Liver (tissue), 8 donors: ENCODE measurements at regions not wholly inside any gene's neighbourhood (a gene's known extent, or its start where the extent isn't known, plus 50 kb on each side); places are given as distances from the start of the nearest gene placed in this dataset.

Experiments used
- DNase-seq: peaks from one replicate; pipeline ENCODE4 v3.0.0-alpha.2; 2017; ENCODE audit warnings: low spot score
- H3K27ac ChIP-seq, 2 donors: one replicate each; pipeline ENCODE4 v1.7.0; 2013; ENCODE audit warnings: inconsistent platforms in 2 of 2, low read length in 2 of 2, control low read depth in 1 of 2, low read depth in 1 of 2, mild to moderate bottlenecking in 1 of 2
- H3K27me3 ChIP-seq, 4 donors: one replicate each; pipeline versions ENCODE4 v1.6.1 to v1.7.0; 2013; ENCODE audit warnings: low read length in 3 of 4, inconsistent platforms in 1 of 4, mild to moderate bottlenecking in 1 of 4, moderate library complexity in 1 of 4; ENCODE audit not compliant: control insufficient read depth in 4 of 4, insufficient read depth in 4 of 4
- H3K36me3 ChIP-seq, 4 donors: one replicate each; pipeline versions ENCODE4 v1.6.1 to v1.7.0; 2013; ENCODE audit warnings: low read length in 3 of 4, mild to moderate bottlenecking in 3 of 4, low read depth in 1 of 4, moderate library complexity in 1 of 4; ENCODE audit not compliant: control insufficient read depth in 4 of 4, insufficient read depth in 3 of 4
- H3K4me1 ChIP-seq, 4 donors: one replicate each; pipeline versions ENCODE4 v1.6.1 to v1.7.0; 2013; ENCODE audit warnings: low read length in 3 of 4, mild to moderate bottlenecking in 3 of 4, moderate library complexity in 1 of 4; ENCODE audit not compliant: control insufficient read depth in 4 of 4, insufficient read depth in 4 of 4
- H3K4me3 ChIP-seq, 3 donors: one replicate each; pipeline versions ENCODE4 v1.6.1 to v1.7.0; 2013; ENCODE audit warnings: low read length in 3 of 3, control low read depth in 1 of 3, low read depth in 1 of 3, mild to moderate bottlenecking in 1 of 3
- H3K9ac ChIP-seq, 2 donors: one replicate each; pipeline ENCODE4 v1.7.0; 2013; ENCODE audit warnings: low read length in 2 of 2, mild to moderate bottlenecking in 2 of 2, moderate library complexity in 2 of 2, control low read depth in 1 of 2, low read depth in 1 of 2
- H3K9me3 ChIP-seq, 4 donors: one replicate each; pipeline versions ENCODE4 v1.6.1 to v1.7.0; 2013; ENCODE audit warnings: low read length in 3 of 4; ENCODE audit not compliant: control insufficient read depth in 4 of 4
- EGR1 ChIP-seq, 2 donors: IDR thresholded peaks; 2 replicates each; pipeline ENCODE4 v1.6.1; 2016 to 2018; ENCODE audit warnings: antibody characterized with exemption in 2 of 2, low read depth in 2 of 2
- FOXA1 ChIP-seq: IDR thresholded peaks from 2 replicates; pipeline ENCODE4 v1.6.1; 2016; ENCODE audit warnings: antibody characterized with exemption
- FOXA2 ChIP-seq: IDR thresholded peaks from 2 replicates; pipeline ENCODE4 v1.6.1; 2016; ENCODE audit warnings: antibody characterized with exemption
- GABPA ChIP-seq, 2 donors: IDR thresholded peaks in 1 of 2; conservative IDR thresholded peaks in 1 of 2; 2 replicates each; pipeline ENCODE4 v1.6.1; 2016; ENCODE audit warnings: antibody characterized with exemption in 2 of 2, mild to moderate bottlenecking in 1 of 2, moderate library complexity in 1 of 2
- HNF4A ChIP-seq, 2 donors: conservative IDR thresholded peaks; 2 replicates each; pipeline ENCODE4 v1.6.1; 2016; ENCODE audit warnings: antibody characterized with exemption in 2 of 2, mild to moderate bottlenecking in 2 of 2
- HNF4G ChIP-seq: IDR thresholded peaks from 2 replicates; pipeline ENCODE4 v1.6.1; 2016; ENCODE audit warnings: antibody characterized with exemption
- NR2F2 ChIP-seq: IDR thresholded peaks from 2 replicates; pipeline ENCODE4 v1.6.1; 2016; ENCODE audit warnings: antibody characterized with exemption
- RAD21 ChIP-seq, 2 donors: IDR thresholded peaks; 2 replicates each; pipeline ENCODE4 v1.6.1; 2016; ENCODE audit warnings: antibody characterized with exemption in 2 of 2, mild to moderate bottlenecking in 2 of 2
- RXRA ChIP-seq, 2 donors: IDR thresholded peaks; 2 replicates each; pipeline ENCODE4 v1.6.1; 2017 to 2018; ENCODE audit warnings: antibody characterized with exemption in 2 of 2, mild to moderate bottlenecking in 1 of 2
- SP1 ChIP-seq: IDR thresholded peaks from 2 replicates; pipeline ENCODE4 v1.6.1; 2018; ENCODE audit warnings: antibody characterized with exemption, mild to moderate bottlenecking
- TAF1 ChIP-seq: conservative IDR thresholded peaks from 2 replicates; pipeline ENCODE4 v1.6.1; 2016; ENCODE audit warnings: antibody characterized with exemption, mild to moderate bottlenecking
- YY1 ChIP-seq: IDR thresholded peaks from 2 replicates; pipeline ENCODE4 v1.6.1; 2016; ENCODE audit warnings: antibody characterized with exemption, mild to moderate bottlenecking
- WGBS: extraction: QIAGEN DNeasy Blood & Tissue Kit; methylation state at CpG from one replicate; pipeline ENCODE4 v1.1.7; 2013; 5-methylcytosine and 5-hydroxymethylcytosine counted together
- TF ChIP-seq, protein P1 (sequence below): IDR thresholded peaks from 2 replicates; pipeline ENCODE4 v1.6.1; 2016; ENCODE audit warnings: antibody characterized with exemption
- TF ChIP-seq, protein P2 (sequence below): IDR thresholded peaks from 2 replicates; pipeline ENCODE4 v1.6.1; 2016; ENCODE audit warnings: antibody characterized with exemption, mild to moderate bottlenecking
- TF ChIP-seq, protein P3 (sequence below): IDR thresholded peaks from 2 replicates; pipeline ENCODE4 v1.6.1; 2016; ENCODE audit warnings: antibody characterized with exemption
- TF ChIP-seq, protein P4 (sequence below): fragments of 150-350 bp; IDR thresholded peaks from 2 replicates; pipeline ENCODE4 v1.5.1; 2017; ENCODE audit warnings: improper control_type of control experiment, low read depth, low read length; ENCODE audit not compliant: missing input control
- TF ChIP-seq, protein P5 (sequence below): IDR thresholded peaks from 2 replicates; pipeline ENCODE4 v1.6.1; 2016; ENCODE audit warnings: antibody characterized with exemption
- donor health status: healthy.
- donor health status: healthy.
- donor health status: healthy.
- donor health status: healthy.
- donor health status: healthy.

DNA sequence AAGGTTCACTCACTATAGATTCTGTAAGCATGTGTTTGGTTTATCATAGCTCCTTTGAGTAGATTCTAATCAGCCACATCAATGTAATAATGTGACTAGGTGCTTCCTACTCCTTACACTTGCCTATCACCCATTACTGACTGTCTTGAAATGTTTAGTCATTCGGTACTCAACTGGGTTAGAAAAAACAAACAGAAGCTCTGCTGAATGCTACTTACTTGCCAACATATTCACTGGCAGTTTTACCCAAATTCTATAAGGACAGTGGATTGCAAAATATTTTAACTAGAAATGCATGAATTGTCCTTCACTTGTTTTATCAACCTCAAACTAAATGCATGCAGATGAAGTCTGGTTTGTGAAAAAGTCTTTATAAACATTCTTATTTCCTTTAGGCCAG lies 352.1 kb upstream of the ALCAM start (continued):
- TF ChIP-seq, protein P1, sequence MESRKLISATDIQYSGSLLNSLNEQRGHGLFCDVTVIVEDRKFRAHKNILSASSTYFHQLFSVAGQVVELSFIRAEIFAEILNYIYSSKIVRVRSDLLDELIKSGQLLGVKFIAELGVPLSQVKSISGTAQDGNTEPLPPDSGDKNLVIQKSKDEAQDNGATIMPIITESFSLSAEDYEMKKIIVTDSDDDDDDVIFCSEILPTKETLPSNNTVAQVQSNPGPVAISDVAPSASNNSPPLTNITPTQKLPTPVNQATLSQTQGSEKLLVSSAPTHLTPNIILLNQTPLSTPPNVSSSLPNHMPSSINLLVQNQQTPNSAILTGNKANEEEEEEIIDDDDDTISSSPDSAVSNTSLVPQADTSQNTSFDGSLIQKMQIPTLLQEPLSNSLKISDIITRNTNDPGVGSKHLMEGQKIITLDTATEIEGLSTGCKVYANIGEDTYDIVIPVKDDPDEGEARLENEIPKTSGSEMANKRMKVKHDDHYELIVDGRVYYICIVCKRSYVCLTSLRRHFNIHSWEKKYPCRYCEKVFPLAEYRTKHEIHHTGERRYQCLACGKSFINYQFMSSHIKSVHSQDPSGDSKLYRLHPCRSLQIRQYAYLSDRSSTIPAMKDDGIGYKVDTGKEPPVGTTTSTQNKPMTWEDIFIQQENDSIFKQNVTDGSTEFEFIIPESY: no peak
- no peak for TF ChIP-seq TAF1

DNA sequence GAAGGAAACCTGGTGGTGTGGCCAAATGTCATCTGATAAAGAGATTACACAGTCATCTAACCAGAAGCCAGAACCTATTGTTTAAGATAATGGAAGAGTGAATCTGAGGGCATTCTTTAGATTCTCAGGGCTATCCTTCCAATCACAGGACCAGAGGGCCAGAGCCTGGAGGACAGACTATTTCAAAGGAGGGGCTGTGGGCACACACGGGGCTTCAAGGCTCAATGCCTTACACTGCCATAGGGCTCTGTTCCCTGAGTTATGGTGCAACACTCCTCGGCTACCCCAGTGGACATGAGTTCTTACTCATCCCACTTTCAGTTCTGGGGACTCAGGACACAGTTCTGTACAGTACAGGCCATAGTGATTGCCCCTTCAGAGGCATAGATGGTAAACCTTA lies 343.9 kb upstream of the ALCAM start:
- Histone ChIP-seq H3K27ac (no peak overlapping the region), H3K9ac (no peak overlapping the region), H3K9me3 (no peaks in the 10 kb centered on the region), H3K27me3 (no peaks in the 10 kb centered on the region), H3K4me3 (no peak overlapping the region), H3K4me1 (no peaks in the 10 kb centered on the region), H3K36me3 (no peaks in the 10 kb centered on the region)
- DNase-seq: no peak
- TF ChIP-seq GABPA (IDR thresholded peaks at IDR 0.05 in 1 of 2, conservative IDR thresholded peaks at IDR 0.05 in 1 of 2) (no peak), FOXA1 (no peak), NR2F2 (no peak), HNF4G (no peak), HNF4A (conservative IDR thresholded peaks at IDR 0.05) (no peak), SP1 (no peak), YY1 (no peak), RXRA (IDR thresholded peaks at IDR 0.05) (no peak), FOXA2 (no peak), RAD21 (IDR thresholded peaks at IDR 0.05) (no peak), TAF1 (no peak), EGR1 (IDR thresholded peaks at IDR 0.05; ENCODE audit: low read depth in 2 of 2) (no peak)
- TF ChIP-seq, protein P2, sequence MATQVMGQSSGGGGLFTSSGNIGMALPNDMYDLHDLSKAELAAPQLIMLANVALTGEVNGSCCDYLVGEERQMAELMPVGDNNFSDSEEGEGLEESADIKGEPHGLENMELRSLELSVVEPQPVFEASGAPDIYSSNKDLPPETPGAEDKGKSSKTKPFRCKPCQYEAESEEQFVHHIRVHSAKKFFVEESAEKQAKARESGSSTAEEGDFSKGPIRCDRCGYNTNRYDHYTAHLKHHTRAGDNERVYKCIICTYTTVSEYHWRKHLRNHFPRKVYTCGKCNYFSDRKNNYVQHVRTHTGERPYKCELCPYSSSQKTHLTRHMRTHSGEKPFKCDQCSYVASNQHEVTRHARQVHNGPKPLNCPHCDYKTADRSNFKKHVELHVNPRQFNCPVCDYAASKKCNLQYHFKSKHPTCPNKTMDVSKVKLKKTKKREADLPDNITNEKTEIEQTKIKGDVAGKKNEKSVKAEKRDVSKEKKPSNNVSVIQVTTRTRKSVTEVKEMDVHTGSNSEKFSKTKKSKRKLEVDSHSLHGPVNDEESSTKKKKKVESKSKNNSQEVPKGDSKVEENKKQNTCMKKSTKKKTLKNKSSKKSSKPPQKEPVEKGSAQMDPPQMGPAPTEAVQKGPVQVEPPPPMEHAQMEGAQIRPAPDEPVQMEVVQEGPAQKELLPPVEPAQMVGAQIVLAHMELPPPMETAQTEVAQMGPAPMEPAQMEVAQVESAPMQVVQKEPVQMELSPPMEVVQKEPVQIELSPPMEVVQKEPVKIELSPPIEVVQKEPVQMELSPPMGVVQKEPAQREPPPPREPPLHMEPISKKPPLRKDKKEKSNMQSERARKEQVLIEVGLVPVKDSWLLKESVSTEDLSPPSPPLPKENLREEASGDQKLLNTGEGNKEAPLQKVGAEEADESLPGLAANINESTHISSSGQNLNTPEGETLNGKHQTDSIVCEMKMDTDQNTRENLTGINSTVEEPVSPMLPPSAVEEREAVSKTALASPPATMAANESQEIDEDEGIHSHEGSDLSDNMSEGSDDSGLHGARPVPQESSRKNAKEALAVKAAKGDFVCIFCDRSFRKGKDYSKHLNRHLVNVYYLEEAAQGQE: no peak
- TF ChIP-seq, protein P3, sequence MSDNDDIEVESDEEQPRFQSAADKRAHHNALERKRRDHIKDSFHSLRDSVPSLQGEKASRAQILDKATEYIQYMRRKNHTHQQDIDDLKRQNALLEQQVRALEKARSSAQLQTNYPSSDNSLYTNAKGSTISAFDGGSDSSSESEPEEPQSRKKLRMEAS: no peak
- TF ChIP-seq, protein P1: no peak
- TF ChIP-seq, protein P4, sequence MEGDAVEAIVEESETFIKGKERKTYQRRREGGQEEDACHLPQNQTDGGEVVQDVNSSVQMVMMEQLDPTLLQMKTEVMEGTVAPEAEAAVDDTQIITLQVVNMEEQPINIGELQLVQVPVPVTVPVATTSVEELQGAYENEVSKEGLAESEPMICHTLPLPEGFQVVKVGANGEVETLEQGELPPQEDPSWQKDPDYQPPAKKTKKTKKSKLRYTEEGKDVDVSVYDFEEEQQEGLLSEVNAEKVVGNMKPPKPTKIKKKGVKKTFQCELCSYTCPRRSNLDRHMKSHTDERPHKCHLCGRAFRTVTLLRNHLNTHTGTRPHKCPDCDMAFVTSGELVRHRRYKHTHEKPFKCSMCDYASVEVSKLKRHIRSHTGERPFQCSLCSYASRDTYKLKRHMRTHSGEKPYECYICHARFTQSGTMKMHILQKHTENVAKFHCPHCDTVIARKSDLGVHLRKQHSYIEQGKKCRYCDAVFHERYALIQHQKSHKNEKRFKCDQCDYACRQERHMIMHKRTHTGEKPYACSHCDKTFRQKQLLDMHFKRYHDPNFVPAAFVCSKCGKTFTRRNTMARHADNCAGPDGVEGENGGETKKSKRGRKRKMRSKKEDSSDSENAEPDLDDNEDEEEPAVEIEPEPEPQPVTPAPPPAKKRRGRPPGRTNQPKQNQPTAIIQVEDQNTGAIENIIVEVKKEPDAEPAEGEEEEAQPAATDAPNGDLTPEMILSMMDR: no peak
- TF ChIP-seq, protein P5, sequence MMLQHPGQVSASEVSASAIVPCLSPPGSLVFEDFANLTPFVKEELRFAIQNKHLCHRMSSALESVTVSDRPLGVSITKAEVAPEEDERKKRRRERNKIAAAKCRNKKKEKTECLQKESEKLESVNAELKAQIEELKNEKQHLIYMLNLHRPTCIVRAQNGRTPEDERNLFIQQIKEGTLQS: no peak
- WGBS: 59% methylated on average over 2 of the region's 2 CpGs
